Fibroblast of upper back skin (primary cell): ENCODE measurements at regions not wholly inside any gene's neighbourhood (a gene's known extent, or its start where the extent isn't known, plus 50 kb on each side); places are given as distances from the start of the nearest gene placed in this dataset.

Experiments used
- DNase-seq: peaks from one replicate; pipeline ENCODE4 v3.0.0-alpha.2; 2013

DNA sequence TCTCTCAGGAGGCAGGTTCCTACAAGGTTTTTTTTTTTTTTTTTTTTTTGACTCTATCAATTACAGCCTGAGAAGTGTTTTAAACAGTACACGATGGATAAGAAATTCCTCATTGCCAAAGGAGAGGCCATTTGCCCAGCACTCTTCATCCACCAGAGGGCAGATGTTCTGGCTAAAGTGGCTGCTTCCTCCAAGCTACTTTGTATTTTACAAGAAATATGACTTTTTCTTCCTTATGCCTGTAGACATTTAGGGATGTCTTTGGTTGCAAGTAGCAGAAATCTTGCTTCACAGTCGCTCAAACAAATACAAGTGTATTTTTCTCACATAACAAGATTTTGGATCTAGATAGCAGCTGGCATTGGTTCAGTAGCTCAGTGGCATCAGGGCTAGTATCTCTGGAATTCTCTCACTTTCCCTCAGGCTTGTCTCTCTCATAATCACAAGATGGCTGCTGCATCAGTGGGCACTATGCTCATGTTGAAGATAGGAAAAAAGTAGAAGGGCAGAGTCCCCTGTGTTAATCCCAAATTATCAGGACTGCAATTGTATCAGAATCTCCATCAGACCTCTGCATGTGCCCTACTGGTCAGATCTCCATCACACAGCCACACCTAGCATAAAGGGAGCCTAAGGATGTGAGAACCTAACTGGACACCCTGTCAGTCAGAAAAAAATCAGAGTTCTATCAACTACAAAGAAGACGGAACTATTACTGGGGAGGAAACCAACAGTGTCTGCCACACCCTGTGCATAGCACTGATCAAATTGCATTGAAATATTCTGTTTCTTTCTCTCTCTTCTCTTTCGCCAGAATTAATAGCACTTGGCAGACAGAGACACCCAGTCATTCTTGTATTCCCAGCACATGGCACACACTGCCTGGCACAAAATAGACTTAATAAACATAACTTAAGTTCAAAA is 138.9 kb upstream of the COL8A1 start:
- DNase-seq: peak; percentile 76

GRCh38 chr3:99498550-99499234 is 139.7 kb upstream of the COL8A1 start:
- peak; percentile 61 for DNase-seq

- DNase-seq: no peak
Measured at GRCh38 chr3:99487894-99488293, 150.5 kb upstream of the COL8A1 start.

- DNase-seq: no peak
Measured at GRCh38 chr3:99485286-99485685, 153.1 kb upstream of the COL8A1 start.

DNA sequence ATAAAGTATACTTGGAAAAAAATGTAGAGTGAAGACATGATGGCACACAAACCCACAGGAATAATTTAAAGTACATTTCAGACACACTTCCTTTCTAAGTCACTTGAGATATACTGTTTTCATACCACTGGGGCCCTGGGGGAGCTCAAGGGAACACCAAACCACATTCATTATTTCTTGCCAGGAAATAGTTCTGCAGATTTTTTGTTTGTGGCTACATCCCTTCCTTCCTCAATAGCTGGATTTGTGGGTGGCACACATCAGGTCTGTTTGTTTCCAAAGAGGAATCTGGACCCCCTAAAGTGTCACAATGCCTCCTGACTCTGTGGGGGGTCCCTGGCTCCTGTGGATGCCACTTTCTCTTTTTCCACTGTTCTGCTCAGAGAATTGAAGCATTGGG is 153.5 kb upstream of the COL8A1 start:
- peak; percentile 91 for DNase-seq

DNA sequence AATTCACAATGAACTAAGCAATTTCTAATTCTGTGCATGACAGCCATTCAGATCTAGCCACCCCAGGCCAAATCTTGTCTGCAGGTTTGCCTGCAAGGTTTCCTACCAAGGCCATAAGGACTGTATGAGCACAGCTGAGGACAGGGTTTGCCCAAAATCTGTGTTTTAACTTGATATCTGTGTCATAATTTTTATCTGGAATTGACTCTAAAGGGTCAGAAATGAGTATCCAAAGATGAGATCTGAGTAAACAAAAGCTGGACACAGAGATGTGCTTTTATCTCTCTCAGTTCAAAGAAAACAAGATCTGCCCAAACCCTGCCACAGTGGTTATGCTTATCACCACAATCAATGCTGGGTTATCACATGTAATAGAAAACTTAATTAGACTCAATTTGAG is 154.6 kb upstream of the COL8A1 start:
- no peak for DNase-seq

DNA sequence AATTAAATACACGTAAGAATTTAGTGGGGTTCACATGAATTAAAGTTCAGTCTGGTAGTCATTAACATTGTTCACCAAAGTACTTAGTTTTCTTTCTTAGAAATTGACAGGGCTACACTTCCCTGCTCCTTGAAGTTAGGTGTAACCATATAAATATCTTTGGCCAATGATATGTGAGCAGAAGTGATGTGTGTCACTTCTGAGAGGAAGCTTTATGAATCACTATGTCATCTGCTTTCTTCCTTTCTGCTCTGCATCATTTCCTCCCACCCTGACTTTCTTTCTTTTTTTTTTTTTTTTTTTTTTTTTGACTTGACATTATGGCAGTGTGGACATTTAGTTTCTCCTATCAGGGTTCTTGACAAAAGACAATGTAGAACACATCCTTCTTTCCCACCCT is 156.2 kb upstream of the COL8A1 start:
- DNase-seq: no peak

DNA sequence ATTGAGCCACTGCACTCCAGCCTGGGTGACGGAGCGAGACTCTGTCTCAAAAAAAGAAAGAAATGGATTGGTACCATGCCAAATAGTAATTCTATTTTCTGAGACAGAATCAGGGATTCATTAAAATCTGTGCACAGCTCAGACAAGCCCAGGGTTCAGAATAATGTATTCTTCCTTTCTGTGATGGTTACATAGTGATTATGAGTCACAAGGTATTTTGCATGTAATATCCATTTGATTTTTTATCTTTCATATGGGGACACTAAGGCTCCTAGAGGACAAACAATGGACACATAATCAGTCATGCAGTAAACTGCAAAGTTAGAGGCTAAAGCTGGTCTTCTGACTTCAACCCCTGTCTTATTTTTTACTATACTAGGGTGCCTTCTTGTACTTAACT is 156.8 kb upstream of the COL8A1 start:
- DNase-seq: no peak

GRCh38 chr3:99479768-99480167 is 158.6 kb upstream of the COL8A1 start:
- DNase-seq: no peak

DNA sequence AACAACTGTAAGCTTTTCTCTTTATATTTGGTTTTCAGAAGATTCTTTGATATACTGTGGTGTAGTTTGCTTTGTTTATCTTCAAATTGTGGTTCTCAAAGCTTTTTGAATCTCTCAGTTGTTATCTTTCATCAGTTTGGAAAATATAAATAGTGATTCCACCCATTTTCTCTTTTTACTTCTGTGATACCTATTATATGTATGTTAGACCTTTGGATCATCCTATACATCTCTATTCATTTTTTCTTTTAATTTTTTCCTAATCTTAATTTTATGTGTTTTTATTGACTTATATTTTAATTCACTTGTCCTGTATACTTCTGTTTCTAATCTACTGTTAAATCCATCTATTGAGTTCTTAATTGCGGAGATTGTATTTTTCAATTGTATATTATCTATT is 160.7 kb upstream of the COL8A1 start:
- no peak for DNase-seq

DNA sequence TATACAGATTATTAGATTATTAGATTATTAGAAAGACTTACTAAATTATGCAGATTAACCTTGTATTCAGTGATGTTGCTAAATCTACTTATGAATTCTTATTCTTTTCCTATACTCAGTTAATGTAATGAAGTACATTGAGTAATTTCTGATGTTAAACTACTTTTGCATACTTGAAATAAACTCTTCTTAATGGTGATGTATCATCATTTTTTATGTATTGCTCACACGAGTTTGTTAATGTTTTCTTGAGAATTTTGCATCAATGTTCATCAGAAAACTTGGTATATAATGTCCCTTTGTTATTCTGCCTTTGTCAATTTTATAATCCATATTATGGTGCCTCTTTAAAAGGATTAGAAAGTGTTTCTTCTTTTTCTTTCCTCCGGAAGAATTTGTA is 163.2 kb upstream of the COL8A1 start:
- DNase-seq: peak; percentile 30

GRCh38 chr3:99474776-99475175 is 163.6 kb upstream of the COL8A1 start:
- no peak for DNase-seq

DNA sequence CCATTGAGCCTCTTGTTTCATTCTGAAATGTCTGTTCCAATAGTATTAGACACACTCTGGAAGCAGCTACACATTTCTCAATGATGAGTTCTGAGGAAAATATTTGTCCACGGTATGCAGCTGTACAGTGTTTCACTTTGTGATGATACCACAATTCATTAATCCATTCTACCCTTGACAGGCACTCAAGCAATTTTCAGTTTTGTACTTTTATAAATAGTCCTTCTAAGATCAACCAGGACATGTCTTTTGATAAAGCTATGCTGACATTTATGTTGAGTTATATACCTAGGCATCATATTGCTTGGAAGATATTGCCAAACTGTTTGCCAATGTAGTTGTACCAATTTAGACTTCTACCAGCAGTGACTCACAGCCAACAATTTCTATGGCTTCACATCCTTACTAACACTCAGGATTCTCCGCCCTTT is 165.1 kb upstream of the COL8A1 start:
- peak; percentile 89 for DNase-seq

DNA sequence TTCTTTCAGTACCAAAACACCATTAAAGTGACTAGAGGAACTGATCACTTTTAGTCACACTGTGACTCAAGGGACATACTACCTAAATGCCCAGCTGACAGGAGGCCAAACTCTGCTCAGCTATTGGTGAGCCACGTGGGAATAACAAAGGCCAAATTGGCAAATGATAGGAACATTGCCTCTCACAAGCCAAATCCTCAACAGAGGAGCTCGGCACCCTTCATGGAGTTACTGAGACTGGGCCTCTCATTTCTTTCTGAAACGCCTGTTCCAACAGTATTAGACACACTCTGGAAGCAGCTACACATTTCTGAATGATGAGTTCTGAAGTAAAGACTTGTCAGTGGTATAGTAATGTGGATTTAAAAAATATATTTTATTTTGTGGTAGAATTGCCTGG is 166.0 kb upstream of the COL8A1 start:
- no peak for DNase-seq

DNA sequence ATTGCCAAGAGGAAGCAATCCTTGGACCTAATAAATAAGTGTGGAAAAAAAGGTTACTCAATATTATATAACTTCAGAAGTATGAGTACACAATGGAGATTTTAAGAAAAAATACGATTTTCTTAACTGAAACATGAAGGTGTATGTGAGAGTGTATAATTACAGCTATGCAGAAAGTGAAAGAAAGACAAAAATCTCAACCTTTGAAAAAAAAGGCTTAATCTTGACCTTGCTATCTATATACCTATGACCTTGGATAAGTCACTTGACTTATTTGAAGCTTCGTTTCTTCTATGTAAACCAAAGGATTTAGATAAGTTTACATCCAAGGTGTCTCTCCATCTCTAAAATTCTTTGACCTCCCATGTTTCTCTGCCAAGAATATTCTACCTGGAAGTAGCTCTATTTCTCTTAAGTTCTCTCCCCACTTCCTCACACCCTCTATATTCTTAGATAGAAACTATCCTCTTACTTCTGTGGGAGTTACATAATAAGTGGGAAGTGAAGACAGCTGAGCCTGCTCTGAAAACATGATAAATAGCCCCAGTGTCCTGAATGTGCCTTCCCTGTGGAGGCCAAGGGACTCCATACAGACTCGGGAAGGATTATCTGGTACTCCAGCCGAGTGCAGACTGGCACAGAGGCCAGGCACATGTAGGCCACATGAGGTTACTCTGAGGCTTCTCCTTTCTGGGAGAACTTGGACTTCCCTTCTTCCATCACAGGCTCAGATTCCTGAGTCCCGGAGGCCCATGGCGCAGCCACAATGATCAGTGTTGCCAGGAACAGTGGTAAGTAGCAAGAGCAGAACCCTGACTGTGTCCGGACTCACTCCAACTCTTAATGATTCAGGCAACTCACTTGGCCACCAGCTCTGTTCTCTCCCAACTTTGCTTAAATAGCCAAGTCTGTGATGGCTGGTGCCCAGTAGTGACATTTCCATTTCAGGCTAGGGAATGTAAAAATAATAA is 166.8 kb upstream of the COL8A1 start:
- DNase-seq: no peak

- peak; percentile 43 for DNase-seq
Measured at GRCh38 chr3:99470841-99471240, 167.6 kb upstream of the COL8A1 start.

GRCh38 chr3:99468918-99469317 is 169.5 kb upstream of the COL8A1 start:
- no peak for DNase-seq

DNA sequence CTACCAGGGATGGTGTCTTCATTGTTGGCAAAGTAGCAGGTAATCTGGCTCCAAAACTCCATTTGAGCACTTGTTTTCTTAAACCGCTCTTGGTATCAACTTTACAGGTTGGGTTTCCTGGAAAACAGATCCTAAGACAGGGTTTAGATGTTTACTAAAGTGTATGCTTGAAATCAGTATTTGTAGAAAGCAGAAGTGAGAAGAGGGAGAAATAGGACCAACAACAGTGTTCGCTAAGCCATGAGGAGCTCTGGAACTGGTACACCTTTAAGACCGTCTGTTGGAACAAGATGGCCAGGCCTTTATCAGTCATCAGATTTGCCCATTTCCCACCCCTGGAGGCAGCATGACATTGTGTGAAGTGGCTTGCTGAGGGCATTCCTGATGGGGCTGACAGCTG is 171.0 kb upstream of the COL8A1 start:
- DNase-seq: no peak

DNA sequence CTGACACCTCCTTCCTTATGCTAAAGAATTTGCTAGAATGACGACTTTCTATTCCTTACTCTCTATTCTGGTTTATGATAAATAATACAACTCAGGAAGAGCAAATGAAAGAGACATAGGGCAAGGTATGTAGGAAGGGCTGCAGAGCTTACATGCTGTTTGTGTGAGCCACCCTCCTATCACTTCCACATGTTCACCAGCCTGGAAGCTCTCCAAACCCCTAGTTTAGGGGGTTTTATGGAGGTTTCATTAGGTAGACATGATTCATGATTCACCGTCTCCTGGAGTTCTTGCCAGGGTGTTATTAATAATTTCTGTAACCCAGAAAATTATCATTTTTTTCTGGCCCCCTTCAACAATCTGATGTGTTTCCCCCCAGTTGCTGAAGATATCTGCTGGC is 172.1 kb upstream of the COL8A1 start:
- peak; percentile 70 for DNase-seq

DNA sequence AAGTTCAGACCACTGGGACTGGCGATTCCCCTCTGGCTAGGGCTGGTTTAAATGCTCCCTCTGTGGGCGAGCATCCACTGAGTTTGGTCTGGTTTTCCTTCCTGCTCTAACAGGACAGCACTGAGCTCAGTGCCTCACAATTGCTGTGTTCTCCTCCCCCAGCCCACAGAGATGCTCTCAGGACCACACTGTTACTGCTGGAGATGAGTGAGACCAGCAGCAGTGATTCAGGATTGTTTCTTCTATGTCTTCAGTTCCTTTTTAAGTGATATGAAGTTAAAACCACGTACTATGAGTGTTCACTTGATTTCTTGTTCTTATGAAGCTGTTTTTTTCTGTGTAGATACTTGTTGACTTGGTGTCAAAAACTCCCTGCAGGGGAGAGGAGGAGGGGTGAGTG is 180.4 kb upstream of the COL8A1 start:
- DNase-seq: no peak

- DNase-seq: no peak
Measured at GRCh38 chr3:99442599-99442998, 195.8 kb upstream of the COL8A1 start.

- peak; percentile 17 for DNase-seq
Measured at GRCh38 chr3:99439892-99440291, 198.5 kb upstream of the COL8A1 start.

GRCh38 chr3:99434190-99434589 is 204.2 kb upstream of the COL8A1 start:
- peak; percentile 28 for DNase-seq
